GM21723 (cell line): ENCODE measurements at regions not wholly inside any gene's neighbourhood (a gene's known extent, or its start where the extent isn't known, plus 50 kb on each side); places are given as distances from the start of the nearest gene placed in this dataset.
"Not testable (repeated sequence)": the region's sequence is repeated elsewhere in the genome, so short reads cannot be mapped to it uniquely, and the experiment has no call there.

Source experiments
- ATAC-seq: cut with Tn5 transposase; IDR thresholded peaks from one replicate; pipeline ENCODE4 v1.9.1; 2021; ENCODE audit warnings: mild to moderate bottlenecking, moderate library complexity; ENCODE audit not compliant: unreplicated experiment

- ATAC-seq: not testable (repeated sequence)
Observed at GRCh38 chr1:221604390-221604789, 137.5 kb downstream of the DUSP10 start.

- no peak for ATAC-seq
Observed at GRCh38 chr1:221604948-221605347, 136.9 kb downstream of the DUSP10 start.

GRCh38 chr1:221605569-221605968, 136.3 kb downstream of the DUSP10 start:
- ATAC-seq: no peak

- ATAC-seq: no peak
Observed at GRCh38 chr1:221606256-221606655, 135.6 kb downstream of the DUSP10 start.

GRCh38 chr1:221608835-221609320, 133.0 kb downstream of the DUSP10 start:
- no peak for ATAC-seq

- ATAC-seq: no peak
Observed at GRCh38 chr1:221611656-221612046, 130.2 kb downstream of the DUSP10 start.

- ATAC-seq: no peak
Observed at GRCh38 chr1:221612047-221612777, 129.7 kb downstream of the DUSP10 start.

GRCh38 chr1:221620437-221621384, 121.2 kb downstream of the DUSP10 start:
- ATAC-seq: no peak

GRCh38 chr1:221621683-221622082, 120.2 kb downstream of the DUSP10 start:
- ATAC-seq: no peak

- ATAC-seq: no peak
Observed at GRCh38 chr1:221622389-221622788, 119.5 kb downstream of the DUSP10 start.

- no peak for ATAC-seq
Observed at GRCh38 chr1:221625026-221625425, 116.9 kb downstream of the DUSP10 start.

- no peak for ATAC-seq
Observed at GRCh38 chr1:221626041-221626440, 115.8 kb downstream of the DUSP10 start.

- ATAC-seq: no peak
Observed at GRCh38 chr1:221630236-221630635, 111.7 kb downstream of the DUSP10 start.

- ATAC-seq: no peak
Observed at GRCh38 chr1:221631556-221631955, 110.3 kb downstream of the DUSP10 start.

- no peak for ATAC-seq
Observed at GRCh38 chr1:221632072-221632471, 109.8 kb downstream of the DUSP10 start.

- ATAC-seq: no peak
Observed at GRCh38 chr1:221633841-221634409, 108.0 kb downstream of the DUSP10 start.

GRCh38 chr1:221634606-221635005, 107.3 kb downstream of the DUSP10 start:
- ATAC-seq: no peak

GRCh38 chr1:221635305-221635704, 106.6 kb downstream of the DUSP10 start:
- ATAC-seq: no peak

GRCh38 chr1:221636096-221636495, 105.8 kb downstream of the DUSP10 start:
- ATAC-seq: no peak

- ATAC-seq: no peak
Observed at GRCh38 chr1:221636967-221637366, 104.9 kb downstream of the DUSP10 start.

- no peak for ATAC-seq
Observed at GRCh38 chr1:221637641-221638041, 104.2 kb downstream of the DUSP10 start.
